ENCODE measurements at regions not wholly inside any gene's neighbourhood (a gene's known extent, or its start where the extent isn't known, plus 50 kb on each side); places are given as distances from the start of the nearest gene placed in this dataset.
"Not testable (repeated sequence)": the region's sequence is repeated elsewhere in the genome, so short reads cannot be mapped to it uniquely, and the experiment has no call there.

- CTCF ChIA-PET, result no interaction called here
Observed at GRCh38 chr1:79507770-79508169, 501.2 kb upstream of the ADGRL4 start.

GRCh38 chr1:79501153-79501552, 494.6 kb upstream of the ADGRL4 start:
- no peaks in the 10 kb centered on the region for H3K9me3 Mint-ChIP-seq

More at GRCh38 chr1:79507770-79508169, 501.2 kb upstream of the ADGRL4 start:
- Mint-ChIP-seq H3K9me3 (no peaks in the 10 kb centered on the region), H3K4me1 (no peaks in the 10 kb centered on the region), H3K4me3 (no peak overlapping the region), H3K36me3 (ENCODE audit: low read depth) (no peaks in the 10 kb centered on the region), H3K27me3 (no peaks in the 10 kb centered on the region), H3K27ac (no peak overlapping the region)
- POLR2A ChIA-PET, result no interaction called here
- DNase-seq, result no peak

DNA sequence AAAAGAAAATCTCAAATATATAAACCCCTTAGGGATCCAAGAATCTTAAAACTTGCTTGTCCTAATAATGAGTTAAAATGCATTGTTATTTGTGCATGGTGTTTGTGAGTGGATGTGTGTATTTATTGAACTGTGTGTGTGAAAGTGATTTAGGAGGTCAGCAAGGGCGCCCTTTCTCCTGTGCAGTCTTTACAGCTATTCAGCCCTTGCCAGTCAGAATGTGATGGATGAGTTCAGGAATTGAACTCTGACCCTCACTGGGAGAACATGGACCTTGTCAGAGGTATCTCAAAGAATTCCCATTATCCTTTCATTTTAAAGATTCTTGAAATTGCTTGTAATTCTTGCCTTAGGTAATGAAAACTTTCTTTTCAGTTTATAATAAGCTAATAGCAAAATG, 493.0 kb upstream of the ADGRL4 start:
- Mint-ChIP-seq H3K27ac (no peak overlapping the region), H3K9me3 (no peaks in the 10 kb centered on the region), H3K27me3 (no peaks in the 10 kb centered on the region), H3K4me3 (no peak overlapping the region), H3K4me1 (no peaks in the 10 kb centered on the region), H3K36me3 (ENCODE audit: low read depth) (no peaks in the 10 kb centered on the region)
- no peak for DNase-seq
- ChIA-PET CTCF (no interaction called here), POLR2A (no interaction called here)

More at GRCh38 chr1:79501153-79501552, 494.6 kb upstream of the ADGRL4 start:
- no peak overlapping the region for H3K4me3 Mint-ChIP-seq
- no peak overlapping the region for H3K27ac Mint-ChIP-seq
- DNase-seq, result no peak
- H3K36me3 Mint-ChIP-seq (ENCODE audit: low read depth), result no peaks in the 10 kb centered on the region
- ChIA-PET POLR2A (no interaction called here), CTCF (no interaction called here)
- no peaks in the 10 kb centered on the region for H3K4me1 Mint-ChIP-seq
- no peaks in the 10 kb centered on the region for H3K27me3 Mint-ChIP-seq

- ChIA-PET POLR2A (no interaction called here), CTCF (no interaction called here)
- Mint-ChIP-seq H3K4me3 (no peak overlapping the region), H3K4me1 (no peaks in the 10 kb centered on the region), H3K27me3 (no peaks in the 10 kb centered on the region), H3K27ac (no peak overlapping the region), H3K9me3 (no peaks in the 10 kb centered on the region), H3K36me3 (ENCODE audit: low read depth) (no peaks in the 10 kb centered on the region)
- peak; percentile 17 for DNase-seq
Observed at GRCh38 chr1:79497193-79497773, 490.8 kb upstream of the ADGRL4 start.

GRCh38 chr1:79496129-79496528, 489.6 kb upstream of the ADGRL4 start:
- no peaks in the 10 kb centered on the region for H3K36me3 Mint-ChIP-seq (ENCODE audit: low read depth)
- H3K4me1 Mint-ChIP-seq, result no peaks in the 10 kb centered on the region
- H3K27me3 Mint-ChIP-seq, result no peaks in the 10 kb centered on the region
- no peak for DNase-seq
- H3K9me3 Mint-ChIP-seq, result no peaks in the 10 kb centered on the region
- POLR2A ChIA-PET, result no interaction called here
- no peak overlapping the region for H3K27ac Mint-ChIP-seq
- CTCF ChIA-PET, result no interaction called here
- H3K4me3 Mint-ChIP-seq, result no peak overlapping the region

GRCh38 chr1:79493702-79494101, 487.2 kb upstream of the ADGRL4 start:
- H3K27ac Mint-ChIP-seq; H3K27me3 Mint-ChIP-seq; H3K9me3 Mint-ChIP-seq; DNase-seq; H3K4me1 Mint-ChIP-seq; H3K4me3 Mint-ChIP-seq; H3K36me3 Mint-ChIP-seq (ENCODE audit: low read depth); POLR2A ChIA-PET; CTCF ChIA-PET: not testable (repeated sequence)

DNA sequence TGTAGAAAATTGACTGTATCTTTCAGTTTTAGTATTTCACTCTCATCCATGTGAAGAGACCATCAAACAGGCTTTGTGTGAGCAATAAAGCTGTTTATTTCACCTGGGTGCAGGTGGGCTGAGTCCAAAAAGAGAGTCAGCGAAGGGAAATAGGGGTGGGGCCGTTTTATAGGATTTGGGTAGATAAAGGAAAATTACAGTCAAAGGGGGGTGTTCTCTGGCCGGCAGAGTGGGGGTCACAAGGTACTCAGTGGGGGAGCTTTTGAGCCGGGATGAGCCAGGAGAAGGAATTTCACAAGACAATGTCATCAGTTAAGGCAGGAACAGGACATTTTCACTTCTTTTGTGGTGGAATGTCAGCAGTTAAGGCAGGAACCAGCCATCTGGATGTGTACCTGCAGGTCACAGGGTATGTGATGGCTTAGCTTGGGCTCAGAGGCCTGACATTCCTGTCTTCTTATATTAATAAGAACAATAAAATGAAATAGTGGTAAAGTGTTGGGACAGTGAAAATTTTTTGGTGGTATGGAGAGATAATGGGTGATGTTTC, 482.1 kb upstream of the ADGRL4 start:
- H3K27ac Mint-ChIP-seq; POLR2A ChIA-PET; DNase-seq; H3K9me3 Mint-ChIP-seq; H3K4me1 Mint-ChIP-seq; CTCF ChIA-PET; H3K36me3 Mint-ChIP-seq (ENCODE audit: low read depth); H3K27me3 Mint-ChIP-seq; H3K4me3 Mint-ChIP-seq: not testable (repeated sequence)

GRCh38 chr1:79478728-79479373, 472.3 kb upstream of the ADGRL4 start:
- no peak for DNase-seq
- no peaks in the 10 kb centered on the region for H3K27me3 Mint-ChIP-seq
- ChIA-PET CTCF (no interaction called here), POLR2A (no interaction called here)
- no peak overlapping the region for H3K4me3 Mint-ChIP-seq
- H3K36me3 Mint-ChIP-seq (ENCODE audit: low read depth), result no peaks in the 10 kb centered on the region
- peaks cover 5% of the 10 kb centered on the region for H3K9me3 Mint-ChIP-seq
- no peaks in the 10 kb centered on the region for H3K4me1 Mint-ChIP-seq
- H3K27ac Mint-ChIP-seq, result no peak overlapping the region

DNA sequence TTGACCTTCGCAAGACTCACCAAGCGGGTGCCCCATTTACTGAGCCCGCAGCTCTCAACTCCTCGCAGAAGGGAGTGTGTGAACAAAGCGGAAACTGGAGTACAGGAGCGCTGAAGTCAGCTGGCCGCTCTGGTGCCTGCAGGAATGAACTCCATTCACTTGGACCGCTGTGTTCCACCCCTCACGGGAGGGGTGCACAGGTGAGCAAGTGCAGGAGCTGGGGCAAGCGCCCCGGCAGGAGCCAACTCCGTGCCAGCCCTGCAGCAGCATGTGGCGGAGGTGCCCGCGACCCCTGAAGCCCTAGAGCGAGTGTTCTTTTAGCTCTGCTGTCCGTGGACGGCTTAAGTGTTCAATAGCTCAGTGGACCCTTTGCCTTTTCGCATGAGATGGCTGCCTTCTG, 471.6 kb upstream of the ADGRL4 start:
- Mint-ChIP-seq H3K27me3 (no peaks in the 10 kb centered on the region), H3K27ac (no peak overlapping the region), H3K9me3 (peaks cover 5% of the 10 kb centered on the region), H3K4me1 (no peaks in the 10 kb centered on the region), H3K4me3 (no peak overlapping the region), H3K36me3 (ENCODE audit: low read depth) (no peaks in the 10 kb centered on the region)
- ChIA-PET CTCF (no interaction called here), POLR2A (no interaction called here)
- DNase-seq, result no peak

- H3K36me3 Mint-ChIP-seq (ENCODE audit: low read depth), result no peaks in the 10 kb centered on the region
- H3K27me3 Mint-ChIP-seq, result no peaks in the 10 kb centered on the region
- peaks cover 3% of the 10 kb centered on the region for H3K9me3 Mint-ChIP-seq
- ChIA-PET POLR2A (no interaction called here), CTCF (no interaction called here)
- H3K4me3 Mint-ChIP-seq, result no peak overlapping the region
- no peak overlapping the region for H3K27ac Mint-ChIP-seq
- no peak for DNase-seq
- H3K4me1 Mint-ChIP-seq, result no peaks in the 10 kb centered on the region
Observed at GRCh38 chr1:79472067-79472656, 465.6 kb upstream of the ADGRL4 start.

GRCh38 chr1:79469139-79469538, 462.6 kb upstream of the ADGRL4 start:
- Mint-ChIP-seq H3K27ac (no peak overlapping the region), H3K9me3 (peaks cover 5% of the 10 kb centered on the region), H3K36me3 (ENCODE audit: low read depth) (no peaks in the 10 kb centered on the region), H3K27me3 (no peaks in the 10 kb centered on the region), H3K4me3 (no peak overlapping the region), H3K4me1 (no peaks in the 10 kb centered on the region)
- POLR2A ChIA-PET, result no interaction called here
- no peak for DNase-seq
- CTCF ChIA-PET, result no interaction called here

DNA sequence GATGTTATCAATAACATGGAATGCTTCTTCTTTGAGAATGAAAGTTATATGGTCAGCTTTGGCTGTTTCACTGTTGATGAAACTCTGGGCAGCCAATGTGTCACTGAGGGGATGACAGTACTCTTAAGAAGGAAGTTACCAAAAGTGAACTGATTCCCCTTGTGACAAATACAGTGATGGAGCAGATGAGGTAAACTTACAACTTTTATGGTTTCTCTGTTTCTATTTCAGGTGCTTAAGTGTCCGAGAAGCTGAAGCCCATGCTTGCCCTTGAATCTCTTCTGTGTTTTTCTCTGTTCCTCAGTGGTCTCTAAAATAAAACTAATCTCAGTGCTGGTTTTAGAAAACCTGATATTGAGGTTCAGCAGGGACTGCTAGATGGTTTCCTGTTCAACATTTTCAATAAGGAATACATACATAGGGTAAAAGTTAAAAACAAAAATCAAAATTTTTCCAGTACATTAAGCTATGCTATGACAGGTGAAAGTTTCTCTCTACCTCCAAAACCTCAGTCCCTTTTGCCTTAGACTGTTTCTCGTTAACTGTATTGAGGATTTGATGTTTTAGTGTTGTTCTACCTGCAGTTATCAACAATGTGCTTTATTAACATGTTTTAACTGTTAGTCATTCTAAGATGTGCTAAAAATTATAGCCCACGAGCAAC, 454.4 kb upstream of the ADGRL4 start:
- CTCF ChIA-PET, result no interaction called here
- no peaks in the 10 kb centered on the region for H3K4me1 Mint-ChIP-seq
- no peak for DNase-seq

GRCh38 chr1:79457562-79458224, 451.2 kb upstream of the ADGRL4 start:
- H3K27ac Mint-ChIP-seq, result no peak overlapping the region
- no peak overlapping the region for H3K4me3 Mint-ChIP-seq
- H3K4me1 Mint-ChIP-seq, result no peaks in the 10 kb centered on the region
- ChIA-PET POLR2A (no interaction called here), CTCF (no interaction called here)
- no peaks in the 10 kb centered on the region for H3K27me3 Mint-ChIP-seq
- H3K36me3 Mint-ChIP-seq (ENCODE audit: low read depth), result no peaks in the 10 kb centered on the region
- peaks cover 2% of the 10 kb centered on the region for H3K9me3 Mint-ChIP-seq
- DNase-seq, result no peak

More for the DNA sequence above, 454.4 kb upstream of the ADGRL4 start:
- no peaks in the 10 kb centered on the region for H3K36me3 Mint-ChIP-seq (ENCODE audit: low read depth)
- H3K9me3 Mint-ChIP-seq, result peaks cover 2% of the 10 kb centered on the region
- H3K27me3 Mint-ChIP-seq, result no peaks in the 10 kb centered on the region
- no peak overlapping the region for H3K27ac Mint-ChIP-seq
- H3K4me3 Mint-ChIP-seq, result no peak overlapping the region
- POLR2A ChIA-PET, result no interaction called here
